Right atrium auricular region (tissue), 2 donors: ENCODE measurements at regions not wholly inside any gene's neighbourhood (a gene's known extent, or its start where the extent isn't known, plus 50 kb on each side); places are given as distances from the start of the nearest gene placed in this dataset.
A peak's percentile ranks its signal among the peaks of the same experiment; 100 is the strongest.

Source experiments
- DNase-seq: peaks from one replicate; pipeline ENCODE4 v3.0.0-alpha.2; 2019; ENCODE audit warnings: low spot score
- H3K27ac ChIP-seq, 2 donors: fragments of 200-600 bp; sonication (generic); 1 replicate in 1 of 2; 2 replicates in 1 of 2; pipeline ENCODE4 v1.5.1; 2016 to 2019
- H3K27me3 ChIP-seq, 2 donors: fragments of 200-600 bp; sonication (generic); one replicate each; pipeline versions ENCODE4 v1.5.1 to v1.6.0; 2017 to 2019
- H3K36me3 ChIP-seq: fragments of 200-600 bp; sonication (generic); one replicate; pipeline ENCODE4 v1.5.1; 2016
- H3K4me1 ChIP-seq, 2 donors: fragments of 200-600 bp; sonication (generic); one replicate each; pipeline versions ENCODE4 v1.5.1 to v1.6.0; 2017 to 2019
- H3K4me3 ChIP-seq, 2 donors: fragments of 200-600 bp; sonication (generic); 1 replicate in 1 of 2; 2 replicates in 1 of 2; pipeline ENCODE4 v1.5.1; 2017 to 2019; ENCODE audit warnings: mild to moderate bottlenecking in 1 of 2, moderate library complexity in 1 of 2
- H3K9me3 ChIP-seq, 2 donors: fragments of 200-600 bp; sonication (generic); one replicate each; pipeline ENCODE4 v1.5.1; 2019
- CTCF ChIP-seq, 2 donors: fragments of 200-600 bp; sonication (generic); IDR thresholded peaks; one replicate each; pipeline ENCODE4 v1.5.1; 2019; ENCODE audit warnings: antibody characterized with exemption in 2 of 2

DNA sequence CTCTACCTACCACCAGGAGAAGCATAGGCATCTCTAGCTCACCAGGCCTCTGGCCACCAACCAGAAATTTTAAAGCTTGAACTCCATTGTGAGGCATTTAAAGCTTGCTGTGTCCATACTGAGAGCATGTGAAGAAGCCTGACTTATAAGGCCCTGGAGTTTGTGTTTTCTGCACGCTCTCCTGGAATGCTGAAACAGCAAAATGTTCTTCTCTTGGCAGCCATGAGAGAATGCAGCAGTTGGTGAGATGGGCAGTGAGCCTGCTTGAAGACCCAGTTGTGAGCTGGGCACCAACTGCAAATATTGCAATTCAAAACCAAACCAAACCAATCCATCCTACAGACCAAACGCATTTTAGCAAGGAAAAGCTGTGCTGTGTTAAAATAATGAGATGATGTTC lies 170.0 kb upstream of the IVNS1ABP start:
- H3K9me3 ChIP-seq: no peaks in the 10 kb centered on the region
- no peak overlapping the region for H3K27ac ChIP-seq
- no peak for DNase-seq
- H3K4me1 ChIP-seq: peaks cover 0 to 38% of the 10 kb centered on the region in 2 donors
- no peaks in the 10 kb centered on the region for H3K36me3 ChIP-seq
- TF ChIP-seq CTCF (IDR thresholded peaks at IDR 0.05): no peak
- H3K4me3 ChIP-seq: no peak overlapping the region
- no peaks in the 10 kb centered on the region for H3K27me3 ChIP-seq

- H3K36me3 ChIP-seq: no peaks in the 10 kb centered on the region
- no peak for TF ChIP-seq CTCF (IDR thresholded peaks at IDR 0.05)
- peaks cover 0 to 38% of the 10 kb centered on the region in 2 donors for H3K4me1 ChIP-seq
- H3K9me3 ChIP-seq: no peaks in the 10 kb centered on the region
- no peak overlapping the region for H3K27ac ChIP-seq
- no peak overlapping the region for H3K4me3 ChIP-seq
- no peak for DNase-seq
- H3K27me3 ChIP-seq: no peaks in the 10 kb centered on the region
Observed at GRCh38 chr1:185486346-185486745, 169.3 kb upstream of the IVNS1ABP start.

- no peak for DNase-seq
- Histone ChIP-seq H3K27me3 (no peaks in the 10 kb centered on the region), H3K36me3 (no peaks in the 10 kb centered on the region), H3K4me1 (peaks cover 0 to 36% of the 10 kb centered on the region in 2 donors), H3K9me3 (no peaks in the 10 kb centered on the region), H3K27ac (peak overlapping the region; percentile 54 to 84), H3K4me3 (no peak overlapping the region)
- TF ChIP-seq CTCF (IDR thresholded peaks at IDR 0.05): no peak
Observed at GRCh38 chr1:185483664-185484450, 166.8 kb upstream of the IVNS1ABP start.

- Histone ChIP-seq H3K4me1 (peaks cover 0 to 30% of the 10 kb centered on the region in 2 donors), H3K27ac (peak overlapping the region; percentile 54 to 84), H3K36me3 (no peaks in the 10 kb centered on the region), H3K9me3 (no peaks in the 10 kb centered on the region), H3K27me3 (no peaks in the 10 kb centered on the region), H3K4me3 (no peak overlapping the region)
- no peak for DNase-seq
- no peak for TF ChIP-seq CTCF (IDR thresholded peaks at IDR 0.05)
Observed at GRCh38 chr1:185483217-185483616, 166.2 kb upstream of the IVNS1ABP start.

GRCh38 chr1:185480545-185480944 lies 163.5 kb upstream of the IVNS1ABP start:
- Histone ChIP-seq H3K9me3 (no peaks in the 10 kb centered on the region), H3K27me3 (no peaks in the 10 kb centered on the region), H3K36me3 (no peaks in the 10 kb centered on the region), H3K4me3 (no peak overlapping the region), H3K4me1 (peaks cover 0 to 11% of the 10 kb centered on the region in 2 donors), H3K27ac (no peak overlapping the region)
- DNase-seq: no peak
- no peak for TF ChIP-seq CTCF (IDR thresholded peaks at IDR 0.05)

- Histone ChIP-seq H3K4me3 (no peak overlapping the region), H3K9me3 (no peaks in the 10 kb centered on the region), H3K36me3 (no peaks in the 10 kb centered on the region), H3K27me3 (no peaks in the 10 kb centered on the region), H3K27ac (no peak overlapping the region), H3K4me1 (peaks cover 0 to 11% of the 10 kb centered on the region in 2 donors)
- no peak for TF ChIP-seq CTCF (IDR thresholded peaks at IDR 0.05)
- DNase-seq: no peak
Observed at GRCh38 chr1:185479796-185480195, 162.8 kb upstream of the IVNS1ABP start.
